ENCODE measurements at regions not wholly inside any gene's neighbourhood (a gene's known extent, or its start where the extent isn't known, plus 50 kb on each side); places are given as distances from the start of the nearest gene placed in this dataset.

- Histone ChIP-seq H3K4me3 (ENCODE audit: low read length) (no peak overlapping the region), H3K4me1 (ENCODE audit: low read length) (no peaks in the 10 kb centered on the region), H3K36me3 (replicated peaks; ENCODE audit: low read depth, low read length) (no peaks in the 10 kb centered on the region), H4K20me1 (ENCODE audit: insufficient read depth, low read length) (no peaks in the 10 kb centered on the region), H3K9ac (ENCODE audit: low read length) (no peak overlapping the region), H3K9me3 (ENCODE audit: insufficient read depth, low read length) (no peaks in the 10 kb centered on the region), H3K79me2 (ENCODE audit: low read length) (no peaks in the 10 kb centered on the region), H2AFZ (ENCODE audit: low read depth, low read length) (no peak overlapping the region), H3K4me2 (ENCODE audit: low read length) (no peak overlapping the region), H3K27me3 (ENCODE audit: low read depth, low read length) (no peaks in the 10 kb centered on the region), H3K27ac (ENCODE audit: low read length) (no peak overlapping the region)
- no peak for TF ChIP-seq EZH2phosphoT487 (IDR thresholded peaks at IDR 0.05; ENCODE audit: low read depth)
- TF ChIP-seq, protein P1, sequence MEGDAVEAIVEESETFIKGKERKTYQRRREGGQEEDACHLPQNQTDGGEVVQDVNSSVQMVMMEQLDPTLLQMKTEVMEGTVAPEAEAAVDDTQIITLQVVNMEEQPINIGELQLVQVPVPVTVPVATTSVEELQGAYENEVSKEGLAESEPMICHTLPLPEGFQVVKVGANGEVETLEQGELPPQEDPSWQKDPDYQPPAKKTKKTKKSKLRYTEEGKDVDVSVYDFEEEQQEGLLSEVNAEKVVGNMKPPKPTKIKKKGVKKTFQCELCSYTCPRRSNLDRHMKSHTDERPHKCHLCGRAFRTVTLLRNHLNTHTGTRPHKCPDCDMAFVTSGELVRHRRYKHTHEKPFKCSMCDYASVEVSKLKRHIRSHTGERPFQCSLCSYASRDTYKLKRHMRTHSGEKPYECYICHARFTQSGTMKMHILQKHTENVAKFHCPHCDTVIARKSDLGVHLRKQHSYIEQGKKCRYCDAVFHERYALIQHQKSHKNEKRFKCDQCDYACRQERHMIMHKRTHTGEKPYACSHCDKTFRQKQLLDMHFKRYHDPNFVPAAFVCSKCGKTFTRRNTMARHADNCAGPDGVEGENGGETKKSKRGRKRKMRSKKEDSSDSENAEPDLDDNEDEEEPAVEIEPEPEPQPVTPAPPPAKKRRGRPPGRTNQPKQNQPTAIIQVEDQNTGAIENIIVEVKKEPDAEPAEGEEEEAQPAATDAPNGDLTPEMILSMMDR (IDR thresholded peaks at IDR 0.05; ENCODE audit: low read depth, low read length): no peak
Measured at GRCh38 chr10:83617692-83618545, 521.4 kb upstream of the GHITM start.

DNA sequence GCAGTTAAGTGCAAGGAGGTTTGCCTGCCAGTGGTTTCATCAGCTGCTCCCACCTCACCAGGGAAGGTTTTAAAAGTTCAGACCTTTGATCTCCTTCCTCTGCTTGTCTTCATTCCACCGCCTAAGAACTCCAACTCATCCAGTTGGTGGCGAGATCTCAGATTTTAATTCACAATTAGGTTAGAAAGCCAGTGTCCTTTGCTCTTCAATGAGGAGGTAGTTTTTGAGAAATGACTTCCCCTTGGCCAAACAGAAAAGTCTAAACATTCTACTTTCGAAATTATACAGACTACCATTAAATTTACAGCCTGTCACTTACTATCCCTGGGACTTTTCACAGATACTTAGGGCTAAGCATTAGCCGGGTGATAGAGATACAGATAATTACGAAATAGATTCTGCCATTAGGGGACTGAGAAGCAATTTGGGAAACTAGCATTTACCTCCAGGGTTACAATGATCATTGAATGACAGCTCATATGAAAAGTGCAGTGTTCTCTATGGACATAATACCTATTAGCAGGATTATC lies 513.4 kb upstream of the GHITM start:
- no peak for TF ChIP-seq EZH2phosphoT487 (IDR thresholded peaks at IDR 0.05; ENCODE audit: low read depth)
- TF ChIP-seq, protein P1 (IDR thresholded peaks at IDR 0.05; ENCODE audit: low read depth, low read length): no peak
- H3K36me3 ChIP-seq (replicated peaks; ENCODE audit: low read depth, low read length): no peaks in the 10 kb centered on the region
- no peak overlapping the region for H2AFZ ChIP-seq (ENCODE audit: low read depth, low read length)
- no peak overlapping the region for H3K4me2 ChIP-seq (ENCODE audit: low read length)
- no peaks in the 10 kb centered on the region for H4K20me1 ChIP-seq (ENCODE audit: insufficient read depth, low read length)
- no peak overlapping the region for H3K27ac ChIP-seq (ENCODE audit: low read length)
- H3K9me3 ChIP-seq (ENCODE audit: insufficient read depth, low read length): no peaks in the 10 kb centered on the region
- no peak overlapping the region for H3K9ac ChIP-seq (ENCODE audit: low read length)
- no peaks in the 10 kb centered on the region for H3K27me3 ChIP-seq (ENCODE audit: low read depth, low read length)
- H3K4me3 ChIP-seq (ENCODE audit: low read length): no peak overlapping the region
- H3K4me1 ChIP-seq (ENCODE audit: low read length): no peaks in the 10 kb centered on the region
- no peaks in the 10 kb centered on the region for H3K79me2 ChIP-seq (ENCODE audit: low read length)

DNA sequence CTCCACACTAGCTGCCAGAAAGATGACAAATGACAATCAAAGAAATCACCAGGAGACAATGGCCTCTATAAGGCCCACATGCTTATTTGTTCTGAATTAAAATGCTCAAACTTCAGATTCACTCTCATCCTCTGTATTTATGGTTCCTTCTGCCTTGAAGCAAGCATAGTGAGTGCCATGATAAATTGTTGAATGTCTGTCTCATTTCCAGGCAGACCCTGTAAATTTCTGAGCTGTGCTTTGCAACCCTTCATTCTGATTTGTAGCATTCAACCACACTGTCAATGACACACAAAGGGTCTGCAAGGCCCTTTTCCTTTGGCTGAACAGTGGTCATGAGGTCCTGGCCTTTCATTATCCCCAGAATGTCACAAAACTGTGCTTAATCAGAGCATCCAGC lies 506.6 kb upstream of the GHITM start:
- TF ChIP-seq EZH2phosphoT487 (IDR thresholded peaks at IDR 0.05; ENCODE audit: low read depth): no peak
- TF ChIP-seq, protein P1 (IDR thresholded peaks at IDR 0.05; ENCODE audit: low read depth, low read length): no peak
- Histone ChIP-seq H4K20me1 (ENCODE audit: insufficient read depth, low read length) (no peaks in the 10 kb centered on the region), H3K4me1 (ENCODE audit: low read length) (peaks cover 11% of the 10 kb centered on the region), H3K36me3 (replicated peaks; ENCODE audit: low read depth, low read length) (no peaks in the 10 kb centered on the region), H2AFZ (ENCODE audit: low read depth, low read length) (no peak overlapping the region), H3K27ac (ENCODE audit: low read length) (no peak overlapping the region), H3K9ac (ENCODE audit: low read length) (no peak overlapping the region), H3K9me3 (ENCODE audit: insufficient read depth, low read length) (no peaks in the 10 kb centered on the region), H3K4me3 (ENCODE audit: low read length) (no peak overlapping the region), H3K79me2 (ENCODE audit: low read length) (no peaks in the 10 kb centered on the region), H3K4me2 (ENCODE audit: low read length) (no peak overlapping the region), H3K27me3 (ENCODE audit: low read depth, low read length) (no peaks in the 10 kb centered on the region)

GRCh38 chr10:83633547-83633946 lies 505.8 kb upstream of the GHITM start:
- Histone ChIP-seq H3K4me1 (ENCODE audit: low read length) (peaks cover 11% of the 10 kb centered on the region), H3K27me3 (ENCODE audit: low read depth, low read length) (no peaks in the 10 kb centered on the region), H3K9ac (ENCODE audit: low read length) (no peak overlapping the region), H3K4me2 (ENCODE audit: low read length) (peak overlapping the region; percentile 39), H3K27ac (ENCODE audit: low read length) (no peak overlapping the region), H2AFZ (ENCODE audit: low read depth, low read length) (no peak overlapping the region; the same call in 1 of the 2 replicates), H4K20me1 (ENCODE audit: insufficient read depth, low read length) (no peaks in the 10 kb centered on the region), H3K36me3 (replicated peaks; ENCODE audit: low read depth, low read length) (no peaks in the 10 kb centered on the region), H3K79me2 (ENCODE audit: low read length) (no peaks in the 10 kb centered on the region), H3K4me3 (ENCODE audit: low read length) (no peak overlapping the region; the same call in 1 of the 2 replicates), H3K9me3 (ENCODE audit: insufficient read depth, low read length) (no peaks in the 10 kb centered on the region)
- TF ChIP-seq, protein P1 (IDR thresholded peaks at IDR 0.05; ENCODE audit: low read depth, low read length): no peak
- TF ChIP-seq EZH2phosphoT487 (IDR thresholded peaks at IDR 0.05; ENCODE audit: low read depth): no peak
